Peyer's patch (tissue), 4 donors: ENCODE measurements at regions not wholly inside any gene's neighbourhood (a gene's known extent, or its start where the extent isn't known, plus 50 kb on each side); places are given as distances from the start of the nearest gene placed in this dataset.

ENCODE experiments used
- CTCF ChIP-seq, 6 experiments: fragments of 450-650 bp in 4 of 6; fragments of 200-600 bp in 2 of 6; sonication (generic) in 1 of 6; IDR thresholded peaks; one replicate each; pipeline ENCODE4 v1.5.1; 2017 to 2019; ENCODE audit warnings: antibody characterized with exemption in 6 of 6, mild to moderate bottlenecking in 3 of 6, moderate library complexity in 1 of 6
- POLR2A ChIP-seq, 2 donors: fragments of 450-650 bp; IDR thresholded peaks; one replicate each; pipeline ENCODE4 v1.5.1; 2017; ENCODE audit warnings: antibody characterized with exemption in 2 of 2, mild to moderate bottlenecking in 2 of 2, moderate library complexity in 2 of 2

DNA sequence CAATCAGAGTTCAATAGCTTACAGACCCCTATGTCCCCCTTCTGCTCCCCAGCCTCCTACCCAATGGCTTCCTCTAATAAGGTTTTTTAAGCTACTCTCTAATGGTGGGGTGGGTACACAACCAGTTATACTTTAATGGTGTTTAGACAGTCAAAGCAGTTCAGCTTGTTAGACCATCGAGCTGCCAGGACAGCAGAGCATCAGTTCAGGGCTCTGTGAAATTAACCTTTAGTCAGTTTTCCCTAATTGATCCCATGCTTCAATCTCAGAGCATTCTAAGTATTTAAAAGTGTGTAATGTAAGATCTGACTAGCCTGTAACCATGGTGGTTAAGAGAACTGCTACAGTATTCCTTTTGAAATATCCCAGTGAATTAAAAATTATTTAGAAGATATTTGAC, 107.2 kb upstream of the ZNF644 start:
- no peak for TF ChIP-seq CTCF (IDR thresholded peaks at IDR 0.05)
- no peak for TF ChIP-seq POLR2A (IDR thresholded peaks at IDR 0.05)
